Mesenchymal stem cell (in vitro differentiated cells and primary cell): ENCODE measurements at regions not wholly inside any gene's neighbourhood (a gene's known extent, or its start where the extent isn't known, plus 50 kb on each side); places are given as distances from the start of the nearest gene placed in this dataset.
"Not testable (repeated sequence)": the region's sequence is repeated elsewhere in the genome, so short reads cannot be mapped to it uniquely, and the experiment has no call there.

ENCODE experiments used
- DNase-seq: peaks from one replicate; pipeline ENCODE4 v3.0.0-alpha.2; 2013
- H2AFZ ChIP-seq: one replicate; pipeline ENCODE4 v1.6.1; 2013; ENCODE audit warnings: low read depth, mild to moderate bottlenecking, control low read depth, inconsistent platforms, low read length, moderate library complexity
- H2AK5ac ChIP-seq: 2 replicates; pipeline ENCODE4 v1.6.1; 2013; ENCODE audit warnings: low read length, moderate library complexity, mild to moderate bottlenecking, inconsistent platforms; ENCODE audit not compliant: severe bottlenecking
- H2BK120ac ChIP-seq: one replicate; pipeline ENCODE4 v1.6.1; 2013; ENCODE audit warnings: low read depth, mild to moderate bottlenecking, inconsistent platforms, low read length, moderate library complexity
- H2BK12ac ChIP-seq, 2 experiments: one replicate each; pipeline ENCODE4 v1.6.1; 2013; ENCODE audit warnings: inconsistent platforms in 2 of 2, low read length in 2 of 2, mild to moderate bottlenecking in 2 of 2, moderate library complexity in 2 of 2, control low read depth in 1 of 2
- H2BK15ac ChIP-seq: one replicate; pipeline ENCODE4 v1.6.1; 2013; ENCODE audit warnings: mild to moderate bottlenecking, low read depth, inconsistent platforms; ENCODE audit not compliant: poor library complexity, severe bottlenecking
- H2BK5ac ChIP-seq: 2 replicates; pipeline ENCODE4 v1.6.1; 2013; ENCODE audit warnings: low read depth, mild to moderate bottlenecking, low read length, control low read depth, inconsistent platforms; ENCODE audit not compliant: poor library complexity, severe bottlenecking
- H3K14ac ChIP-seq, 2 experiments: one replicate each; pipeline ENCODE4 v1.6.1; 2013; ENCODE audit warnings: inconsistent platforms in 2 of 2, low read length in 2 of 2, control low read depth in 1 of 2, mild to moderate bottlenecking in 1 of 2, moderate library complexity in 1 of 2
- H3K18ac ChIP-seq, 2 experiments: one replicate each; pipeline ENCODE4 v1.6.1; 2013; ENCODE audit warnings: inconsistent platforms in 2 of 2, low read length in 2 of 2, control low read depth in 1 of 2, low read depth in 1 of 2, mild to moderate bottlenecking in 1 of 2
- H3K23ac ChIP-seq, 2 experiments: one replicate each; pipeline ENCODE4 v1.6.1; 2013; ENCODE audit warnings: inconsistent platforms in 2 of 2, low read length in 2 of 2, mild to moderate bottlenecking in 2 of 2, moderate library complexity in 2 of 2, control low read depth in 1 of 2
- H3K27ac ChIP-seq: 2 replicates; pipeline ENCODE4 v1.5.1; 2013; ENCODE audit warnings: mild to moderate bottlenecking, moderate library complexity, low read length, control low read depth, inconsistent platforms; ENCODE audit not compliant: poor library complexity, severe bottlenecking
- H3K27me3 ChIP-seq, 2 experiments: 2 replicates each; pipeline versions ENCODE4 v1.6.1 to v1.7.0; 2013; ENCODE audit warnings: low read length in 2 of 2, mild to moderate bottlenecking in 2 of 2, moderate library complexity in 2 of 2, control low read depth in 1 of 2, inconsistent platforms in 1 of 2; ENCODE audit not compliant: control insufficient read depth in 1 of 2, insufficient read depth in 1 of 2
- H3K36me3 ChIP-seq, 2 experiments: 2 replicates each; pipeline versions ENCODE4 v1.6.1 to v1.7.0; 2013; ENCODE audit warnings: low read length in 2 of 2, control low read depth in 1 of 2, inconsistent platforms in 1 of 2, low read depth in 1 of 2, mild to moderate bottlenecking in 1 of 2; ENCODE audit not compliant: insufficient read depth in 2 of 2, control insufficient read depth in 1 of 2
- H3K4ac ChIP-seq, 2 experiments: one replicate each; pipeline ENCODE4 v1.6.1; 2013; ENCODE audit warnings: inconsistent platforms in 2 of 2, low read length in 2 of 2, mild to moderate bottlenecking in 2 of 2, moderate library complexity in 2 of 2, control low read depth in 1 of 2, low read depth in 1 of 2
- H3K4me1 ChIP-seq: 2 replicates; pipeline ENCODE4 v1.6.1; 2013; ENCODE audit warnings: low read depth, low read length, control low read depth; ENCODE audit not compliant: control insufficient read depth, insufficient read depth
- H3K4me2 ChIP-seq: 2 replicates; pipeline ENCODE4 v1.6.1; 2013; ENCODE audit warnings: low read length, mild to moderate bottlenecking, inconsistent platforms; ENCODE audit not compliant: poor library complexity, severe bottlenecking
- H3K4me3 ChIP-seq, 2 experiments: 2 replicates each; pipeline versions ENCODE4 v1.5.1 to v1.7.0; 2013; ENCODE audit warnings: low read length in 2 of 2, mild to moderate bottlenecking in 2 of 2, control low read depth in 1 of 2, low read depth in 1 of 2; ENCODE audit not compliant: insufficient read depth in 1 of 2
- H3K79me1 ChIP-seq: replicated peaks from 2 replicates; pipeline ENCODE4 v1.6.1; 2013; ENCODE audit warnings: mild to moderate bottlenecking, control low read depth, low read length, inconsistent platforms; ENCODE audit not compliant: poor library complexity, severe bottlenecking
- H3K9ac ChIP-seq: 2 replicates; pipeline ENCODE4 v1.7.0; 2013; ENCODE audit warnings: mild to moderate bottlenecking, low read length, moderate library complexity
- H3K9me3 ChIP-seq: 2 replicates; pipeline ENCODE4 v1.7.0; 2013; ENCODE audit warnings: mild to moderate bottlenecking, low read length; ENCODE audit not compliant: control insufficient read depth
- H4K8ac ChIP-seq: one replicate; pipeline ENCODE4 v1.6.1; 2013; ENCODE audit warnings: inconsistent platforms, mild to moderate bottlenecking, low read length, moderate library complexity
- H4K91ac ChIP-seq: one replicate; pipeline ENCODE4 v1.6.1; 2013; ENCODE audit warnings: mild to moderate bottlenecking, low read length, inconsistent platforms
- WGBS: methylation state at CpG from one replicate; pipeline ENCODE4 v1.1.7; 2013; ENCODE audit warnings: mixed read lengths; 5-methylcytosine and 5-hydroxymethylcytosine counted together

- H4K91ac ChIP-seq, H4K8ac ChIP-seq, H3K18ac ChIP-seq, H3K4ac ChIP-seq, H2AFZ ChIP-seq, H3K27ac ChIP-seq, H3K36me3 ChIP-seq, H3K4me1 ChIP-seq, H3K27me3 ChIP-seq, H3K23ac ChIP-seq, H3K79me1 ChIP-seq, DNase-seq, H3K4me3 ChIP-seq, H2BK12ac ChIP-seq, H3K9me3 ChIP-seq, H2BK120ac ChIP-seq, H3K9ac ChIP-seq, H3K14ac ChIP-seq, H2BK15ac ChIP-seq, H2AK5ac ChIP-seq, H2BK5ac ChIP-seq, H3K4me2 ChIP-seq: not testable (repeated sequence)
These were observed 236.2 kb downstream of the LIPI start for GRCh38 chr21:13974582-13974981.

- not testable (repeated sequence) for H3K4me2 ChIP-seq, H3K27me3 ChIP-seq, H3K27ac ChIP-seq, H3K4me1 ChIP-seq, H3K14ac ChIP-seq, H2BK15ac ChIP-seq, H2BK12ac ChIP-seq, H2BK5ac ChIP-seq, H3K4ac ChIP-seq, H2BK120ac ChIP-seq, H4K8ac ChIP-seq, H3K79me1 ChIP-seq, H3K9me3 ChIP-seq, H3K9ac ChIP-seq, H3K23ac ChIP-seq, DNase-seq, H2AFZ ChIP-seq, H2AK5ac ChIP-seq, H4K91ac ChIP-seq, H3K18ac ChIP-seq, H3K4me3 ChIP-seq, H3K36me3 ChIP-seq
- WGBS, result no CpG with 5 or more reads among the region's 3 CpGs
These were observed 240.9 kb downstream of the LIPI start for GRCh38 chr21:13969853-13970252.

- H3K4me1 ChIP-seq, H3K4me2 ChIP-seq, H4K8ac ChIP-seq, H3K18ac ChIP-seq, H3K4me3 ChIP-seq, H3K23ac ChIP-seq, H2BK5ac ChIP-seq, H2AK5ac ChIP-seq, DNase-seq, H2BK12ac ChIP-seq, H3K27ac ChIP-seq, H3K14ac ChIP-seq, H3K27me3 ChIP-seq, H2BK15ac ChIP-seq, H3K9ac ChIP-seq, H3K36me3 ChIP-seq, H4K91ac ChIP-seq, H2AFZ ChIP-seq, H3K9me3 ChIP-seq, H3K79me1 ChIP-seq, H2BK120ac ChIP-seq, H3K4ac ChIP-seq: not testable (repeated sequence)
- WGBS, result 90% methylated on average over 1 of the region's 2 CpGs
These were observed 241.8 kb downstream of the LIPI start for GRCh38 chr21:13969002-13969401.

GRCh38 chr21:13963259-13963658, 247.5 kb downstream of the LIPI start:
- H3K36me3 ChIP-seq, H2BK12ac ChIP-seq, H3K4ac ChIP-seq, H3K9me3 ChIP-seq, H2BK120ac ChIP-seq, H3K27ac ChIP-seq, H3K14ac ChIP-seq, H3K4me1 ChIP-seq, H4K91ac ChIP-seq, H2BK5ac ChIP-seq, DNase-seq, H2AK5ac ChIP-seq, H2AFZ ChIP-seq, H4K8ac ChIP-seq, H2BK15ac ChIP-seq, H3K23ac ChIP-seq, H3K79me1 ChIP-seq, H3K9ac ChIP-seq, H3K18ac ChIP-seq, H3K4me3 ChIP-seq, H3K4me2 ChIP-seq, H3K27me3 ChIP-seq: not testable (repeated sequence)
- 70% methylated on average over 1 of the region's 3 CpGs for WGBS
